ENCODE measurements at regions not wholly inside any gene's neighbourhood (a gene's known extent, or its start where the extent isn't known, plus 50 kb on each side); places are given as distances from the start of the nearest gene placed in this dataset.

GRCh38 chr13:84653915-84654534 lies 771.8 kb upstream of the SLITRK1 start:
- Histone ChIP-seq H3K36me3 (ENCODE audit: control insufficient read depth, low read length) (no peaks in the 10 kb centered on the region), H3K27ac (ENCODE audit: low read depth, low read length) (no peak overlapping the region), H3F3A (ENCODE audit: control insufficient read depth, insufficient read depth) (no peaks in the 10 kb centered on the region), H4K20me1 (ENCODE audit: control insufficient read depth, insufficient read depth, low read depth, low read length) (no peaks in the 10 kb centered on the region), H3K27me3 (ENCODE audit: control insufficient read depth, low read length) (no peaks in the 10 kb centered on the region), H3K4me1 (ENCODE audit: control insufficient read depth, low read length) (no peaks in the 10 kb centered on the region), H3K4me2 (ENCODE audit: low read length) (no peak overlapping the region), H3K4me3 (ENCODE audit: low read length) (no peak overlapping the region), H3K79me2 (ENCODE audit: control insufficient read depth, low read length) (no peaks in the 10 kb centered on the region), H3K9me3 (ENCODE audit: control insufficient read depth, insufficient read depth, low read length) (no peaks in the 10 kb centered on the region), H3K9me2 (replicated peaks; ENCODE audit: control insufficient read depth, low read length) (no peaks in the 10 kb centered on the region)
- TF ChIP-seq EZH2phosphoT487 (IDR thresholded peaks at IDR 0.05; ENCODE audit: borderline replicate concordance, low read length) (no peak), CTCF (IDR thresholded peaks at IDR 0.05; ENCODE audit: low read depth, low read length, poor library complexity, severe bottlenecking) (no peak)

- Histone ChIP-seq H3K79me2 (ENCODE audit: control insufficient read depth, low read length) (no peaks in the 10 kb centered on the region), H3K4me3 (ENCODE audit: low read length) (no peak overlapping the region), H3K27me3 (ENCODE audit: control insufficient read depth, low read length) (no peaks in the 10 kb centered on the region), H3K9me2 (replicated peaks; ENCODE audit: control insufficient read depth, low read length) (no peaks in the 10 kb centered on the region), H3K4me2 (ENCODE audit: low read length) (no peak overlapping the region), H3K9me3 (ENCODE audit: control insufficient read depth, insufficient read depth, low read length) (no peaks in the 10 kb centered on the region), H3K4me1 (ENCODE audit: control insufficient read depth, low read length) (no peaks in the 10 kb centered on the region), H3K27ac (ENCODE audit: low read depth, low read length) (no peak overlapping the region), H3K36me3 (ENCODE audit: control insufficient read depth, low read length) (no peaks in the 10 kb centered on the region), H3F3A (ENCODE audit: control insufficient read depth, insufficient read depth) (no peaks in the 10 kb centered on the region), H4K20me1 (ENCODE audit: control insufficient read depth, insufficient read depth, low read depth, low read length) (no peaks in the 10 kb centered on the region)
- TF ChIP-seq EZH2phosphoT487 (IDR thresholded peaks at IDR 0.05; ENCODE audit: borderline replicate concordance, low read length) (no peak), CTCF (IDR thresholded peaks at IDR 0.05; ENCODE audit: low read depth, low read length, poor library complexity, severe bottlenecking) (no peak)
These were observed 769.4 kb upstream of the SLITRK1 start for GRCh38 chr13:84651705-84652104.

- TF ChIP-seq CTCF (IDR thresholded peaks at IDR 0.05; ENCODE audit: low read depth, low read length, poor library complexity, severe bottlenecking) (no peak), EZH2phosphoT487 (IDR thresholded peaks at IDR 0.05; ENCODE audit: borderline replicate concordance, low read length) (no peak)
- no peaks in the 10 kb centered on the region for H3K9me3 ChIP-seq (ENCODE audit: control insufficient read depth, insufficient read depth, low read length)
- H3K4me1 ChIP-seq (ENCODE audit: control insufficient read depth, low read length) = no peaks in the 10 kb centered on the region
- no peak overlapping the region for H3K27ac ChIP-seq (ENCODE audit: low read depth, low read length)
- H3F3A ChIP-seq (ENCODE audit: control insufficient read depth, insufficient read depth) = no peaks in the 10 kb centered on the region
- H3K27me3 ChIP-seq (ENCODE audit: control insufficient read depth, low read length) = no peaks in the 10 kb centered on the region
- H3K4me3 ChIP-seq (ENCODE audit: low read length) = no peak overlapping the region
- H3K36me3 ChIP-seq (ENCODE audit: control insufficient read depth, low read length) = no peaks in the 10 kb centered on the region
- H3K9me2 ChIP-seq (replicated peaks; ENCODE audit: control insufficient read depth, low read length) = no peaks in the 10 kb centered on the region
- H3K79me2 ChIP-seq (ENCODE audit: control insufficient read depth, low read length) = no peaks in the 10 kb centered on the region
- no peaks in the 10 kb centered on the region for H4K20me1 ChIP-seq (ENCODE audit: control insufficient read depth, insufficient read depth, low read depth, low read length)
- no peak overlapping the region for H3K4me2 ChIP-seq (ENCODE audit: low read length)
These were observed 769.0 kb upstream of the SLITRK1 start for GRCh38 chr13:84651288-84651687.

Measured in DOHH2 (cell line).